HCT116 (cell line): ENCODE measurements at regions not wholly inside any gene's neighbourhood (a gene's known extent, or its start where the extent isn't known, plus 50 kb on each side); places are given as distances from the start of the nearest gene placed in this dataset.

ENCODE experiments used
- ATAC-seq: fragments of 200-7000 bp; cut with Tn5 transposase; 2 replicates; pipeline ENCODE4 v1.9.1; 2020; ENCODE audit warnings: mild to moderate bottlenecking, moderate library complexity
- BruUV-seq: library from RNA; stranded (reverse); fragments of 400-500 nt; replicated peaks from 2 replicates; lab custom pipeline; 2021; lab: Mats Ljungman, UMichigan
- CTCF ChIA-PET: fragments of 300-600 bp; sonication (Branson Sonifier 250); formaldehyde crosslinking; loops from one replicate; lab custom pipeline; 2021; ENCODE audit warnings: antibody characterized with exemption; lab: Charles Lee
- POLR2A ChIA-PET: fragments of 300-600, 350-600 bp; sonication (Branson Sonifier 250); formaldehyde crosslinking; loops from one replicate; lab custom pipeline; 2021; ENCODE audit warnings: antibody characterized with exemption; lab: Charles Lee
- RAD21 ChIA-PET, 2 experiments: fragments of 300-600 bp; sonication (Branson Sonifier 250); formaldehyde crosslinking; loops; one replicate each; lab custom pipeline; 2023; ENCODE audit warnings: low total read pairs in 2 of 2; ENCODE audit not compliant: uncharacterized antibody in 2 of 2, unreplicated experiment in 2 of 2, low non-redundant PET in 1 of 2; lab: Charles Lee
- DNase-seq: peaks from one replicate; pipeline ENCODE4 v3.0.0-alpha.2; 2010; ENCODE audit warnings: low read depth, low spot score
- H2AFZ ChIP-seq: fragments of 200-600 bp; shearing (Covaris generic), sonication (generic); 2 replicates; pipeline ENCODE4 v1.6.1; 2017; ENCODE audit warnings: low read depth, mixed run types, mixed read lengths, antibody characterized with exemption, low read length; ENCODE audit not compliant: poor library complexity, severe bottlenecking
- H3K27ac ChIP-seq: 2 replicates; pipeline ENCODE4 v1.5.1; 2012; ENCODE audit warnings: low read depth, low read length
- H3K27me3 ChIP-seq: fragments of 200-600 bp; sonication (generic); 2 replicates; pipeline ENCODE4 v1.6.1; 2016; ENCODE audit warnings: mixed run types, low read length, mixed read lengths; ENCODE audit not compliant: insufficient read depth
- H3K36me3 ChIP-seq, 2 experiments: fragments of 200-500 bp in 1 of 2; fragments of 200-600 bp in 1 of 2; sonication (Bioruptor generic) in 1 of 2; sonication (generic) in 1 of 2; 2 replicates each; pipeline versions ENCODE4 v1.5.1 to v1.6.1; 2014 to 2016; ENCODE audit warnings: low read length in 2 of 2, inconsistent platforms in 1 of 2, mixed read lengths in 1 of 2, mixed run types in 1 of 2; ENCODE audit not compliant: insufficient read depth in 2 of 2, control insufficient read depth in 1 of 2
- H3K4me1 ChIP-seq, 2 experiments: fragments of 200-600 bp in 1 of 2; sonication (generic) in 1 of 2; 2 replicates each; pipeline versions ENCODE4 v1.5.1 to v1.6.1; 2012 to 2017; ENCODE audit warnings: low read length in 2 of 2, inconsistent platforms in 1 of 2, mild to moderate bottlenecking in 1 of 2, mixed read lengths in 1 of 2, mixed run types in 1 of 2, moderate library complexity in 1 of 2; ENCODE audit not compliant: insufficient read depth in 2 of 2, control insufficient read depth in 1 of 2
- H3K4me2 ChIP-seq: fragments of 200-600 bp; sonication (generic); 2 replicates; pipeline ENCODE4 v1.6.1; 2017; ENCODE audit warnings: mixed run types, low read length, mixed read lengths
- H3K4me3 ChIP-seq, 2 experiments: fragments of 200-600 bp in 1 of 2; sonication (generic) in 1 of 2; replicated peaks in 1 of 2; 2 replicates each; pipeline ENCODE4 v1.5.1; 2011 to 2016; ENCODE audit warnings: low read length in 2 of 2, control low read depth in 1 of 2, low read depth in 1 of 2, mild to moderate bottlenecking in 1 of 2, mixed read lengths in 1 of 2, mixed run types in 1 of 2
- H3K79me2 ChIP-seq: fragments of 200-600 bp; sonication (generic); 2 replicates; pipeline ENCODE4 v1.6.1; 2017; ENCODE audit warnings: mild to moderate bottlenecking, mixed run types, low read length, moderate library complexity, mixed read lengths; ENCODE audit not compliant: insufficient read depth
- H3K9ac ChIP-seq: fragments of 200-600 bp; sonication (generic); 2 replicates; pipeline ENCODE4 v1.6.1; 2016; ENCODE audit warnings: low read length, mixed read lengths
- H3K9me2 ChIP-seq: fragments of 200-600 bp; sonication (generic), shearing (Covaris generic); 2 replicates; pipeline ENCODE4 v1.6.1; 2017; ENCODE audit warnings: mixed run types, mild to moderate bottlenecking, moderate library complexity; ENCODE audit not compliant: insufficient read depth
- H3K9me3 ChIP-seq, 2 experiments: fragments of 200-500 bp in 1 of 2; fragments of 200-600 bp in 1 of 2; sonication (Bioruptor generic) in 1 of 2; sonication (generic) in 1 of 2; 2 replicates each; pipeline ENCODE4 v1.6.1; 2014 to 2017; ENCODE audit warnings: low read length in 2 of 2, mixed read lengths in 2 of 2, inconsistent platforms in 1 of 2, low read depth in 1 of 2, mild to moderate bottlenecking in 1 of 2, mixed run types in 1 of 2, moderate library complexity in 1 of 2; ENCODE audit not compliant: control insufficient read depth in 1 of 2, insufficient read depth in 1 of 2
- H4K20me1 ChIP-seq: fragments of 200-600 bp; sonication (generic), shearing (Covaris generic); 2 replicates; pipeline ENCODE4 v1.6.1; 2017; ENCODE audit warnings: mixed run types, mild to moderate bottlenecking, moderate library complexity; ENCODE audit not compliant: insufficient read depth
- CBX3 ChIP-seq: IDR thresholded peaks from 2 replicates; pipeline ENCODE4 v1.6.1; 2012; ENCODE audit warnings: low read depth
- CEBPB ChIP-seq: IDR thresholded peaks from 2 replicates; pipeline ENCODE4 v1.6.1; 2012; ENCODE audit warnings: low read depth
- EGR1 ChIP-seq: IDR thresholded peaks from 2 replicates; pipeline ENCODE4 v1.6.1; 2012; ENCODE audit warnings: low read depth
- ELF1 ChIP-seq: IDR thresholded peaks from 2 replicates; pipeline ENCODE4 v1.6.1; 2012; ENCODE audit warnings: low read depth, borderline replicate concordance
- EZH2phosphoT487 ChIP-seq: fragments of 200-600 bp; IDR thresholded peaks from 2 replicates; pipeline ENCODE4 v1.6.1; 2018; ENCODE audit warnings: antibody characterized with exemption, borderline replicate concordance
- FOSL1 ChIP-seq: IDR thresholded peaks from 2 replicates; pipeline ENCODE4 v1.6.1; 2012; ENCODE audit warnings: low read depth
- JUND ChIP-seq: IDR thresholded peaks from 2 replicates; pipeline ENCODE4 v1.6.1; 2012
- POLR2AphosphoS5 ChIP-seq: IDR thresholded peaks from 2 replicates; pipeline ENCODE4 v1.6.1; 2011; ENCODE audit warnings: mild to moderate bottlenecking, low read depth, low read length, moderate library complexity
- SRF ChIP-seq: IDR thresholded peaks from 2 replicates; pipeline ENCODE4 v1.6.1; 2012; ENCODE audit warnings: low read depth
- TCF7L2 ChIP-seq: IDR thresholded peaks from 2 replicates; pipeline ENCODE4 v1.7.0; 2011; ENCODE audit warnings: borderline replicate concordance, inconsistent platforms; ENCODE audit not compliant: insufficient read depth, insufficient read length; ENCODE audit errors: extremely low read depth
- YY1 ChIP-seq: IDR thresholded peaks from 2 replicates; pipeline ENCODE4 v1.6.1; 2011; ENCODE audit warnings: low read length, low read depth, moderate library complexity, mild to moderate bottlenecking; ENCODE audit not compliant: insufficient replicate concordance; ENCODE audit errors: extremely low read depth
- ZBTB33 ChIP-seq: IDR thresholded peaks from 2 replicates; pipeline ENCODE4 v1.6.1; 2011; ENCODE audit warnings: mild to moderate bottlenecking, low read length, moderate library complexity; ENCODE audit not compliant: insufficient replicate concordance; ENCODE audit errors: extremely low read depth
- intact Hi-C: fragments of 100-400 bp; cut with micrococcal nuclease; formaldehyde crosslinking; loops from 2 replicates; pipeline ENCODE4 v1.10.0; 2022
- TF ChIP-seq, protein P1 (sequence below), 3 experiments: fragments of 200-600 bp in 1 of 3; sonication (generic) in 1 of 3; IDR thresholded peaks in 2 of 3; conservative IDR thresholded peaks in 1 of 3; 2 replicates each; pipeline ENCODE4 v1.5.1; 2012 to 2017; ENCODE audit warnings: low read depth in 2 of 3, low read length in 2 of 3, antibody characterized with exemption in 1 of 3, borderline replicate concordance in 1 of 3, control low read depth in 1 of 3, mild to moderate bottlenecking in 1 of 3, mixed read lengths in 1 of 3, mixed run types in 1 of 3, moderate library complexity in 1 of 3; ENCODE audit not compliant: insufficient read depth in 1 of 3

DNA sequence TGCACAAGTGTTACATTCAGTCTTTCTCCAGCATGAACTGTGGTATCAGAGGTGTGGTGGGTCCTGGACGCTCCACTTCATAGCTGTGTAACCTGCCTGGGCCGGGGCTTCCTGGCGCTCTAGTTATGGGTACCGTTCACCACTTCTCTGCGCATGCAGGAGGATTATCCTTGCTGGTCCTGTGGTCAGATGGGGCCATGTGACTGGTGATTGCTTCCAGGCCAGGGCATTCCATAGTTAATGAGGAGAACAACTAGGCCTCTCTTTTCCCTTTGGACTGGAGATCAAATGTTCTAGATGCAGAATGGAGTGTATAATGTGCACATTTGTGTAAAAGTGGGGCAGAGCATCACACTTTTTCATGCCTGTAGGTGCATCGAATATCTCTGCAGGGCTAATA, 444.0 kb downstream of the AACS start:
- Histone ChIP-seq H3K79me2 (no peaks in the 10 kb centered on the region), H2AFZ (no peak overlapping the region), H3K9me2 (no peaks in the 10 kb centered on the region), H3K9ac (no peak overlapping the region), H3K4me2 (no peak overlapping the region), H3K27ac (no peak overlapping the region), H3K9me3 (no peaks in the 10 kb centered on the region), H3K4me1 (no peaks in the 10 kb centered on the region), H4K20me1 (no peaks in the 10 kb centered on the region), H3K4me3 (no peak overlapping the region), H3K36me3 (no peaks in the 10 kb centered on the region), H3K27me3 (no peaks in the 10 kb centered on the region)
- intact Hi-C loops = no loop called here
- POLR2A ChIA-PET = no interaction called here
- CTCF ChIA-PET = no interaction called here
- BruUV-seq = no TSS peak
- no peak for TF ChIP-seq EZH2phosphoT487
- no peak for TF ChIP-seq TCF7L2
- no peak for TF ChIP-seq ELF1
- no peak for TF ChIP-seq FOSL1
- TF ChIP-seq JUND = no peak
- TF ChIP-seq ZBTB33 = no peak
- TF ChIP-seq EGR1 = no peak
- no peak for TF ChIP-seq CEBPB
- TF ChIP-seq, protein P1, sequence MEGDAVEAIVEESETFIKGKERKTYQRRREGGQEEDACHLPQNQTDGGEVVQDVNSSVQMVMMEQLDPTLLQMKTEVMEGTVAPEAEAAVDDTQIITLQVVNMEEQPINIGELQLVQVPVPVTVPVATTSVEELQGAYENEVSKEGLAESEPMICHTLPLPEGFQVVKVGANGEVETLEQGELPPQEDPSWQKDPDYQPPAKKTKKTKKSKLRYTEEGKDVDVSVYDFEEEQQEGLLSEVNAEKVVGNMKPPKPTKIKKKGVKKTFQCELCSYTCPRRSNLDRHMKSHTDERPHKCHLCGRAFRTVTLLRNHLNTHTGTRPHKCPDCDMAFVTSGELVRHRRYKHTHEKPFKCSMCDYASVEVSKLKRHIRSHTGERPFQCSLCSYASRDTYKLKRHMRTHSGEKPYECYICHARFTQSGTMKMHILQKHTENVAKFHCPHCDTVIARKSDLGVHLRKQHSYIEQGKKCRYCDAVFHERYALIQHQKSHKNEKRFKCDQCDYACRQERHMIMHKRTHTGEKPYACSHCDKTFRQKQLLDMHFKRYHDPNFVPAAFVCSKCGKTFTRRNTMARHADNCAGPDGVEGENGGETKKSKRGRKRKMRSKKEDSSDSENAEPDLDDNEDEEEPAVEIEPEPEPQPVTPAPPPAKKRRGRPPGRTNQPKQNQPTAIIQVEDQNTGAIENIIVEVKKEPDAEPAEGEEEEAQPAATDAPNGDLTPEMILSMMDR (IDR thresholded peaks at IDR 0.05 in 2 of 3, conservative IDR thresholded peaks at IDR 0.05 in 1 of 3; ENCODE audit: borderline replicate concordance in 1 of 3, insufficient read depth in 1 of 3, low read depth in 2 of 3, low read length in 2 of 3) = no peak
- no peak for TF ChIP-seq SRF
- no peak for TF ChIP-seq POLR2AphosphoS5
- no peak for TF ChIP-seq YY1
- TF ChIP-seq CBX3 = no peak
- no peak for ATAC-seq
- RAD21 ChIA-PET = no interaction called here
- no peak for DNase-seq
